HL-60 (cell line): ENCODE measurements at regions not wholly inside any gene's neighbourhood (a gene's known extent, or its start where the extent isn't known, plus 50 kb on each side); places are given as distances from the start of the nearest gene placed in this dataset.
"Not testable (repeated sequence)": the region's sequence is repeated elsewhere in the genome, so short reads cannot be mapped to it uniquely, and the experiment has no call there.

Experiments
- DNase-seq, 2 experiments: peaks; one replicate each; pipeline ENCODE4 v3.0.0-alpha.2; 2010 to 2020; ENCODE audit warnings: low read depth in 1 of 2, low spot score in 1 of 2
- H3K27ac ChIP-seq: fragments of 250-450 bp; sonication (Bioruptor Pico); replicated peaks from 2 replicates; pipeline ENCODE4 v1.5.1; 2020; ENCODE audit warnings: mild to moderate bottlenecking, moderate library complexity
- H3K27me3 ChIP-seq: fragments of 250-450 bp; sonication (Bioruptor Pico); 2 replicates; pipeline ENCODE4 v1.5.1; 2021; ENCODE audit warnings: mild to moderate bottlenecking, moderate library complexity; ENCODE audit not compliant: insufficient read depth, poor library complexity, severe bottlenecking
- H3K4me3 ChIP-seq: replicated peaks from 2 replicates; pipeline ENCODE4 v1.5.1; 2011; ENCODE audit warnings: mild to moderate bottlenecking, control low read depth, low read length; ENCODE audit not compliant: insufficient read depth
- GABPA ChIP-seq: IDR thresholded peaks from 2 replicates; pipeline ENCODE4 v1.6.1; 2012; ENCODE audit warnings: low read depth
- POLR2AphosphoS5 ChIP-seq: IDR thresholded peaks from 2 replicates; pipeline ENCODE4 v1.6.1; 2012; ENCODE audit warnings: low read depth
- REST ChIP-seq: IDR thresholded peaks from 2 replicates; pipeline ENCODE4 v1.6.1; 2012; ENCODE audit warnings: low read depth; ENCODE audit not compliant: insufficient replicate concordance
- SPI1 ChIP-seq: IDR thresholded peaks from 2 replicates; pipeline ENCODE4 v1.6.1; 2012; ENCODE audit warnings: low read depth, mild to moderate bottlenecking, borderline replicate concordance
- TF ChIP-seq, protein P1 (sequence below): IDR thresholded peaks from one replicate; pipeline ENCODE4 v1.5.1; 2011; ENCODE audit warnings: low read length, control low read depth, inconsistent platforms; ENCODE audit not compliant: insufficient read depth

DNA sequence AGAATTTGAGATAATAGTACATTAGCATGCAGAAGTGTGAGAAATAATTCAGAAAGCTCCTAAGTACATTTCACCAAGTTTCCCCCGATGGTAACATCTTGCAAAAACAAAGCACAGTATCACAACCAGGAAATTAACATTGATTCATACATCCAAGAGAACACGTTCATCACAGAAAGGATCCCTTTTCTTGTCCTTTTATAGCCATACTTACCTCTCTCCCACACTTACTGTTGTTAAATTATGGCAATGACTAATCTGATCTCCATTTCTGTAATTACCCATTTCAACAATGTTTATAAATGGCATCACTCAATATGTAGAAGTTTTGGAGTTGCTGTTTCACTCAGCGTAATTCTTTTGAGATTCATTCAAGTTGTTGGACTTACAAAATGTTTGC is 1260.0 kb downstream of the CDH8 start:
- DNase-seq, result no peak
- no peak overlapping the region for H3K27ac ChIP-seq
- TF ChIP-seq REST, result no peak
- no peak for TF ChIP-seq SPI1
- TF ChIP-seq POLR2AphosphoS5, result no peak
- TF ChIP-seq GABPA, result no peak
- TF ChIP-seq, protein P1, sequence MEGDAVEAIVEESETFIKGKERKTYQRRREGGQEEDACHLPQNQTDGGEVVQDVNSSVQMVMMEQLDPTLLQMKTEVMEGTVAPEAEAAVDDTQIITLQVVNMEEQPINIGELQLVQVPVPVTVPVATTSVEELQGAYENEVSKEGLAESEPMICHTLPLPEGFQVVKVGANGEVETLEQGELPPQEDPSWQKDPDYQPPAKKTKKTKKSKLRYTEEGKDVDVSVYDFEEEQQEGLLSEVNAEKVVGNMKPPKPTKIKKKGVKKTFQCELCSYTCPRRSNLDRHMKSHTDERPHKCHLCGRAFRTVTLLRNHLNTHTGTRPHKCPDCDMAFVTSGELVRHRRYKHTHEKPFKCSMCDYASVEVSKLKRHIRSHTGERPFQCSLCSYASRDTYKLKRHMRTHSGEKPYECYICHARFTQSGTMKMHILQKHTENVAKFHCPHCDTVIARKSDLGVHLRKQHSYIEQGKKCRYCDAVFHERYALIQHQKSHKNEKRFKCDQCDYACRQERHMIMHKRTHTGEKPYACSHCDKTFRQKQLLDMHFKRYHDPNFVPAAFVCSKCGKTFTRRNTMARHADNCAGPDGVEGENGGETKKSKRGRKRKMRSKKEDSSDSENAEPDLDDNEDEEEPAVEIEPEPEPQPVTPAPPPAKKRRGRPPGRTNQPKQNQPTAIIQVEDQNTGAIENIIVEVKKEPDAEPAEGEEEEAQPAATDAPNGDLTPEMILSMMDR, result no peak
- no peak overlapping the region for H3K4me3 ChIP-seq
- no peaks in the 10 kb centered on the region for H3K27me3 ChIP-seq

- 0 out of 2 replicates have a peak, but pooled peaks have one; percentile 29 for TF ChIP-seq GABPA
- TF ChIP-seq REST, result peak; percentile 25
- TF ChIP-seq POLR2AphosphoS5, result peak; percentile 79
- TF ChIP-seq, protein P1, result no peak
- TF ChIP-seq SPI1, result peak; percentile 54; the same call in 1 of the 2 replicates
- H3K27me3 ChIP-seq, result no peaks in the 10 kb centered on the region
These were observed 1265.1 kb downstream of the CDH8 start for GRCh38 chr16:60771138-60771537.

GRCh38 chr16:60770384-60770783 is 1265.9 kb downstream of the CDH8 start:
- not testable (repeated sequence) for DNase-seq, H3K27me3 ChIP-seq, H3K4me3 ChIP-seq
- peak overlapping the region; percentile 68 for H3K27ac ChIP-seq

More at GRCh38 chr16:60771138-60771537, 1265.1 kb downstream of the CDH8 start:
- Histone ChIP-seq H3K27ac (peak overlapping the region; percentile 68), H3K4me3 (no peak overlapping the region)
- peak; percentile 59 to 79 for DNase-seq

DNA sequence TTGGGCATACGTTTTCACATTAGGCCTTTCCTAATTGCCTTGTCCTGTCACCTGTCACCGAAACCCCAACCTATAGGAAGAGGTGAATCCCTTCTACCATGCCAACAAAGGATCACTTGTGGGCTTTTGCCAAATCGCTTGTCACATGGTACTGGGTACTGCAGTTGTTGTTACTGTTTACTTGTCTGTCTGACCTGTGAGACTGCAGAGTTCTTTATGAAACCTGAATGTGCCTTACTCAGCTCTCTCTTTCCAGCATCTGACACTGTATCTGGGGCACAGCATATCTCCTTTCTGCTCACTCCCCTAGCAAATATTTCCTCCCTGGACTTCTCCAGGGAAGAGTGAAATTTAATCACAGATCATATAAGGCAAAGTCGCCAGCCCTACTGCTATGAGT is 1272.4 kb downstream of the CDH8 start:
- no peak overlapping the region for H3K27ac ChIP-seq
- H3K4me3 ChIP-seq, result no peak overlapping the region
- TF ChIP-seq POLR2AphosphoS5 (no peak), REST (no peak), GABPA (no peak)
- TF ChIP-seq, protein P1, result no peak
- DNase-seq, result no peak
- H3K27me3 ChIP-seq, result no peaks in the 10 kb centered on the region
